ENCODE measurements at regions not wholly inside any gene's neighbourhood (a gene's known extent, or its start where the extent isn't known, plus 50 kb on each side); places are given as distances from the start of the nearest gene placed in this dataset.

- FAIRE-seq (no peak), DNase-seq (ENCODE audit: low read depth, low spot score) (no peak)
- no TSS peak for BruUV-seq (replicated peaks)
- ChIA-PET POLR2A (no interaction called here), CTCF (interaction anchor here (2.1 kb wide), 1 partner anchor 13 kb away, joined by 6 read pairs; no protein-coding TSS in a partner anchor)
- no peak overlapping the region for H3K4me2 ChIP-seq (ENCODE audit: insufficient read depth, low read length)
- H3K4me1 ChIP-seq (ENCODE audit: control insufficient read depth, extremely low read depth, insufficient read depth, low read length), result peaks cover 19% of the 10 kb centered on the region
- H2AFZ ChIP-seq (ENCODE audit: low read depth, low read length), result no peak overlapping the region
- TF ChIP-seq FOS (IDR thresholded peaks at IDR 0.05; ENCODE audit: borderline replicate concordance, insufficient read depth, low read length) (no peak), CTCF (IDR thresholded peaks at IDR 0.05; ENCODE audit: extremely low read depth in 1 of 2, insufficient read depth in 1 of 2, low read depth in 1 of 2, low read length in 2 of 2) (no peak), JUN (IDR thresholded peaks at IDR 0.05; ENCODE audit: borderline replicate concordance, insufficient read depth, insufficient read length, low read depth) (no peak), MAX (IDR thresholded peaks at IDR 0.05; ENCODE audit: insufficient read depth, insufficient read length) (no peak), GATA2 (IDR thresholded peaks at IDR 0.05; ENCODE audit: insufficient read depth, insufficient read length, low read depth, low read length) (no peak), EZH2 (IDR thresholded peaks at IDR 0.05; ENCODE audit: borderline replicate concordance, low read depth, low read length, severe bottlenecking) (no peak), POLR2A (IDR thresholded peaks at IDR 0.05; ENCODE audit: low read depth, low read length) (no peak), MYC (IDR thresholded peaks at IDR 0.05; ENCODE audit: low read depth, low read length) (no peak), POLR2AphosphoS5 (IDR thresholded peaks at IDR 0.05; ENCODE audit: insufficient read depth, low read depth, low read length) (no peak)
- intact Hi-C loops (cut with micrococcal nuclease), result loop anchor here (5.0 kb wide), 4 partner anchors 127 to 958 kb away; partner anchors contain the start of gene RPS12
- H3K4me3 ChIP-seq (replicated peaks in 1 of 3; ENCODE audit: insufficient read depth in 1 of 3, low read depth in 1 of 3, low read length in 3 of 3), result no peak overlapping the region
- no peaks in the 10 kb centered on the region for H3K79me2 ChIP-seq (ENCODE audit: control insufficient read depth, insufficient read depth, low read length)
- H3K27me3 ChIP-seq (ENCODE audit: control insufficient read depth in 2 of 2, insufficient read depth in 2 of 2, low read length in 2 of 2), result peaks cover 4 to 9% of the 10 kb centered on the region in 2 experiments
- H3K9me3 ChIP-seq (replicated peaks; ENCODE audit: control insufficient read depth, insufficient read depth, low read length), result no peaks in the 10 kb centered on the region
- dilution Hi-C loops (cut with MboI; ENCODE audit: extremely low pct_ligation_motif_present, low sequenced_read_pairs), result no loop called here
- H3K36me3 ChIP-seq (ENCODE audit: control insufficient read depth in 2 of 2, extremely low read depth in 1 of 2, insufficient read depth in 2 of 2, low read length in 2 of 2), result no peaks in the 10 kb centered on the region
- no peak overlapping the region for H3K27ac ChIP-seq (ENCODE audit: insufficient read depth, low read depth, low read length)
- no peak overlapping the region for H3K9ac ChIP-seq (replicated peaks; ENCODE audit: extremely low read depth, insufficient read depth, low read length)
- H4K20me1 ChIP-seq (replicated peaks; ENCODE audit: control insufficient read depth, extremely low read depth, insufficient read depth, low read length), result no peaks in the 10 kb centered on the region
- H3K9me1 ChIP-seq (replicated peaks; ENCODE audit: control insufficient read depth, extremely low read depth, insufficient read depth, low read length), result no peaks in the 10 kb centered on the region
These were observed 145.4 kb downstream of the RPS12 start for GRCh38 chr6:132959639-132960326.

Data from endothelial cell of umbilical vein (primary cell).